SK-N-SH treated with all-trans-retinoic acid at 6 μM for 48 hours (cell line): ENCODE measurements at regions not wholly inside any gene's neighbourhood (a gene's known extent, or its start where the extent isn't known, plus 50 kb on each side); places are given as distances from the start of the nearest gene placed in this dataset.

Source experiments
- ATAC-seq: fragments of 200-7000 bp; cut with Tn5 transposase; 3 replicates; pipeline ENCODE4 v1.9.1; 2020; ENCODE audit warnings: mild to moderate bottlenecking, moderate library complexity
- ARNTL ChIP-seq: fragments of 450-650 bp; formaldehyde crosslinking; IDR thresholded peaks from 2 replicates; pipeline ENCODE4 v1.5.0; 2020; ENCODE audit warnings: low read depth, mild to moderate bottlenecking, moderate library complexity, borderline replicate concordance
- BACH2 ChIP-seq: fragments of 250-450 bp; sonication (Bioruptor Pico); IDR thresholded peaks from 2 replicates; pipeline ENCODE4 v1.9.0; 2021; ENCODE audit warnings: mild to moderate bottlenecking, borderline replicate concordance
- CREB5 ChIP-seq: fragments of 250-450 bp; sonication (Bioruptor Pico); IDR thresholded peaks from 2 replicates; pipeline ENCODE4 v1.5.1; 2020; ENCODE audit warnings: low read depth, mild to moderate bottlenecking, moderate library complexity
- CSDC2 ChIP-seq: fragments of 250-450 bp; sonication (Bioruptor Pico); IDR thresholded peaks from 2 replicates; pipeline ENCODE4 v1.5.0; 2020; ENCODE audit warnings: mild to moderate bottlenecking, moderate library complexity
- CSRNP3 ChIP-seq: fragments of 250-450 bp; sonication (Bioruptor Pico); IDR thresholded peaks from 2 replicates; pipeline ENCODE4 v1.5.1; 2021; ENCODE audit warnings: mild to moderate bottlenecking, moderate library complexity
- ESRRG ChIP-seq: fragments of 250-450 bp; sonication (Bioruptor Pico); IDR thresholded peaks from 2 replicates; pipeline ENCODE4 v1.6.1; 2021; ENCODE audit warnings: mild to moderate bottlenecking
- GLIS3 ChIP-seq: fragments of 250-450 bp; sonication (Bioruptor Pico); IDR thresholded peaks from 2 replicates; pipeline ENCODE4 v1.5.0; 2020; ENCODE audit warnings: mild to moderate bottlenecking, moderate library complexity
- ISL1 ChIP-seq: fragments of 250-450 bp; sonication (Bioruptor Pico); IDR thresholded peaks from 2 replicates; pipeline ENCODE4 v2.1.2; 2022; ENCODE audit warnings: mild to moderate bottlenecking, moderate library complexity
- OSR1 ChIP-seq: fragments of 250-450 bp; sonication (Bioruptor Pico); IDR thresholded peaks from 2 replicates; pipeline ENCODE4 v1.8.0; 2022; ENCODE audit warnings: moderate library complexity, mild to moderate bottlenecking, inconsistent platforms
- POU6F1 ChIP-seq: fragments of 250-450 bp; sonication (Bioruptor Pico); IDR thresholded peaks from 2 replicates; pipeline ENCODE4 v1.8.0; 2021; ENCODE audit warnings: low read depth, mild to moderate bottlenecking, moderate library complexity, borderline replicate concordance
- PPARA ChIP-seq: fragments of 250-450 bp; sonication (Bioruptor Pico); IDR thresholded peaks from 2 replicates; pipeline ENCODE4 v1.5.0; 2020; ENCODE audit warnings: mild to moderate bottlenecking, borderline replicate concordance
- RARB ChIP-seq: fragments of 250-450 bp; sonication (Bioruptor Pico); IDR thresholded peaks from 2 replicates; pipeline ENCODE4 v1.8.0; 2021; ENCODE audit warnings: mild to moderate bottlenecking, moderate library complexity
- SNAI2 ChIP-seq: fragments of 250-450 bp; sonication (Bioruptor Pico); IDR thresholded peaks from 2 replicates; pipeline ENCODE4 v1.5.0; 2020; ENCODE audit warnings: mild to moderate bottlenecking, moderate library complexity
- TCF4 ChIP-seq: fragments of 250-450 bp; sonication (Bioruptor Pico); IDR thresholded peaks from 2 replicates; pipeline ENCODE4 v1.8.0; 2021; ENCODE audit warnings: mild to moderate bottlenecking, moderate library complexity, borderline replicate concordance
- TOX ChIP-seq: fragments of 250-450 bp; sonication (Bioruptor Pico); IDR thresholded peaks from 2 replicates; pipeline ENCODE4 v1.8.0; 2021; ENCODE audit warnings: mild to moderate bottlenecking, moderate library complexity, borderline replicate concordance
- ZC3H10 ChIP-seq: fragments of 250-450 bp; sonication (Bioruptor Pico); IDR thresholded peaks from 2 replicates; pipeline ENCODE4 v1.5.1; 2021; ENCODE audit warnings: mild to moderate bottlenecking, moderate library complexity
- ZFP3 ChIP-seq: fragments of 250-450 bp; sonication (Bioruptor Pico); IDR thresholded peaks from 2 replicates; pipeline ENCODE4 v1.5.0; 2020; ENCODE audit warnings: mild to moderate bottlenecking, moderate library complexity
- ZFP30 ChIP-seq: fragments of 450-650 bp; formaldehyde crosslinking; IDR thresholded peaks from 2 replicates; pipeline ENCODE4 v1.5.0; 2022; ENCODE audit warnings: mild to moderate bottlenecking, moderate library complexity
- ZNF565 ChIP-seq: fragments of 450-650 bp; formaldehyde crosslinking; conservative IDR thresholded peaks from 2 replicates; pipeline ENCODE4 v1.5.0; 2020; ENCODE audit warnings: low read depth, mild to moderate bottlenecking, moderate library complexity
- ZNF70 ChIP-seq: fragments of 450-650 bp; formaldehyde crosslinking; IDR thresholded peaks from 2 replicates; pipeline ENCODE4 v1.5.0; 2020; ENCODE audit warnings: mild to moderate bottlenecking, moderate library complexity
- ZNF8 ChIP-seq: fragments of 450-650 bp; formaldehyde crosslinking; IDR thresholded peaks from 2 replicates; pipeline ENCODE4 v1.5.0; 2020; ENCODE audit warnings: mild to moderate bottlenecking, moderate library complexity
- TF ChIP-seq, protein P1 (sequence below): fragments of 250-450 bp; sonication (Bioruptor Pico); IDR thresholded peaks from 2 replicates; pipeline ENCODE4 v1.5.0; 2020; ENCODE audit warnings: mild to moderate bottlenecking, moderate library complexity
- TF ChIP-seq, protein P2 (sequence below): fragments of 250-450 bp; sonication (Bioruptor Pico); IDR thresholded peaks from 2 replicates; pipeline ENCODE4 v1.8.0; 2020; ENCODE audit warnings: mild to moderate bottlenecking, moderate library complexity, borderline replicate concordance

- no peak for TF ChIP-seq ZFP30 (CRISPR knock-in tag)
- no peak for TF ChIP-seq ESRRG (CRISPR knock-in tag)
- no peak for TF ChIP-seq PPARA (CRISPR knock-in tag)
- TF ChIP-seq RARB (CRISPR knock-in tag) = no peak
- TF ChIP-seq, protein P1, sequence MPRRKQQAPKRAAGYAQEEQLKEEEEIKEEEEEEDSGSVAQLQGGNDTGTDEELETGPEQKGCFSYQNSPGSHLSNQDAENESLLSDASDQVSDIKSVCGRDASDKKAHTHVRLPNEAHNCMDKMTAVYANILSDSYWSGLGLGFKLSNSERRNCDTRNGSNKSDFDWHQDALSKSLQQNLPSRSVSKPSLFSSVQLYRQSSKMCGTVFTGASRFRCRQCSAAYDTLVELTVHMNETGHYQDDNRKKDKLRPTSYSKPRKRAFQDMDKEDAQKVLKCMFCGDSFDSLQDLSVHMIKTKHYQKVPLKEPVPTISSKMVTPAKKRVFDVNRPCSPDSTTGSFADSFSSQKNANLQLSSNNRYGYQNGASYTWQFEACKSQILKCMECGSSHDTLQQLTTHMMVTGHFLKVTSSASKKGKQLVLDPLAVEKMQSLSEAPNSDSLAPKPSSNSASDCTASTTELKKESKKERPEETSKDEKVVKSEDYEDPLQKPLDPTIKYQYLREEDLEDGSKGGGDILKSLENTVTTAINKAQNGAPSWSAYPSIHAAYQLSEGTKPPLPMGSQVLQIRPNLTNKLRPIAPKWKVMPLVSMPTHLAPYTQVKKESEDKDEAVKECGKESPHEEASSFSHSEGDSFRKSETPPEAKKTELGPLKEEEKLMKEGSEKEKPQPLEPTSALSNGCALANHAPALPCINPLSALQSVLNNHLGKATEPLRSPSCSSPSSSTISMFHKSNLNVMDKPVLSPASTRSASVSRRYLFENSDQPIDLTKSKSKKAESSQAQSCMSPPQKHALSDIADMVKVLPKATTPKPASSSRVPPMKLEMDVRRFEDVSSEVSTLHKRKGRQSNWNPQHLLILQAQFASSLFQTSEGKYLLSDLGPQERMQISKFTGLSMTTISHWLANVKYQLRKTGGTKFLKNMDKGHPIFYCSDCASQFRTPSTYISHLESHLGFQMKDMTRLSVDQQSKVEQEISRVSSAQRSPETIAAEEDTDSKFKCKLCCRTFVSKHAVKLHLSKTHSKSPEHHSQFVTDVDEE (CRISPR knock-in tag) = no peak
- TF ChIP-seq, all 23 proteins: peak for 0
- ATAC-seq = no peak
These were observed 366.3 kb downstream of the RFPL4B start for GRCh38 chr6:112713402-112713801.

DNA sequence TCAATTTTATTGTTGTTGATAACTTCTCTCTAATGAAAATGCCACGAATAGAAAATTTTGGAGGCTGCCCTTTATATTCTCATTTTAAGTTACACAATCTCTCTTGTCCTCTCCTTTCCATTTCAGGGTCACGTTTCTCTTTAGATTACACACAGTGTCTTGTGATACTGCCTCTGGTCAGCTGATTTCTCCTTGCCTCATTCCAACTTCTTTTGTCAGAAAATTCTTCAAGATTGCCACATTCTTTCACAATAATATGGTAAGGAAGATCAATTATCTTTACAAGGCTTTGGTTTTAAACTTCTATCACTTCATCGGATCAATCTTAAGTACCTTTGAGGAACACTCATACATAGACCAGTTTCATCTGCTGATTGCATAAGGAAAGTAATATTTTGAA is 370.3 kb downstream of the RFPL4B start:
- TF ChIP-seq TOX = no peak
- no peak for TF ChIP-seq POU6F1
- no peak for TF ChIP-seq TCF4 (CRISPR knock-in tag)
- no peak for TF ChIP-seq ZC3H10 (CRISPR knock-in tag)
- TF ChIP-seq ISL1 (CRISPR knock-in tag) = no peak
- no peak for TF ChIP-seq ZNF70 (CRISPR knock-in tag)
- TF ChIP-seq SNAI2 (CRISPR knock-in tag) = no peak
- TF ChIP-seq ZFP30 (CRISPR knock-in tag) = no peak
- no peak for TF ChIP-seq ARNTL (CRISPR knock-in tag)
- TF ChIP-seq ZNF8 (CRISPR knock-in tag) = no peak
- TF ChIP-seq OSR1 (CRISPR knock-in tag) = no peak
- no peak for TF ChIP-seq ESRRG (CRISPR knock-in tag)
- TF ChIP-seq, protein P2, sequence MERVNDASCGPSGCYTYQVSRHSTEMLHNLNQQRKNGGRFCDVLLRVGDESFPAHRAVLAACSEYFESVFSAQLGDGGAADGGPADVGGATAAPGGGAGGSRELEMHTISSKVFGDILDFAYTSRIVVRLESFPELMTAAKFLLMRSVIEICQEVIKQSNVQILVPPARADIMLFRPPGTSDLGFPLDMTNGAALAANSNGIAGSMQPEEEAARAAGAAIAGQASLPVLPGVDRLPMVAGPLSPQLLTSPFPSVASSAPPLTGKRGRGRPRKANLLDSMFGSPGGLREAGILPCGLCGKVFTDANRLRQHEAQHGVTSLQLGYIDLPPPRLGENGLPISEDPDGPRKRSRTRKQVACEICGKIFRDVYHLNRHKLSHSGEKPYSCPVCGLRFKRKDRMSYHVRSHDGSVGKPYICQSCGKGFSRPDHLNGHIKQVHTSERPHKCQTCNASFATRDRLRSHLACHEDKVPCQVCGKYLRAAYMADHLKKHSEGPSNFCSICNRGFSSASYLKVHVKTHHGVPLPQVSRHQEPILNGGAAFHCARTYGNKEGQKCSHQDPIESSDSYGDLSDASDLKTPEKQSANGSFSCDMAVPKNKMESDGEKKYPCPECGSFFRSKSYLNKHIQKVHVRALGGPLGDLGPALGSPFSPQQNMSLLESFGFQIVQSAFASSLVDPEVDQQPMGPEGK = no peak
- no peak for TF ChIP-seq ZNF565
- no peak for TF ChIP-seq GLIS3 (CRISPR knock-in tag)
- no peak for TF ChIP-seq CSRNP3 (CRISPR knock-in tag)
- no peak for TF ChIP-seq BACH2
- no peak for TF ChIP-seq CREB5
- no peak for TF ChIP-seq PPARA (CRISPR knock-in tag)

DNA sequence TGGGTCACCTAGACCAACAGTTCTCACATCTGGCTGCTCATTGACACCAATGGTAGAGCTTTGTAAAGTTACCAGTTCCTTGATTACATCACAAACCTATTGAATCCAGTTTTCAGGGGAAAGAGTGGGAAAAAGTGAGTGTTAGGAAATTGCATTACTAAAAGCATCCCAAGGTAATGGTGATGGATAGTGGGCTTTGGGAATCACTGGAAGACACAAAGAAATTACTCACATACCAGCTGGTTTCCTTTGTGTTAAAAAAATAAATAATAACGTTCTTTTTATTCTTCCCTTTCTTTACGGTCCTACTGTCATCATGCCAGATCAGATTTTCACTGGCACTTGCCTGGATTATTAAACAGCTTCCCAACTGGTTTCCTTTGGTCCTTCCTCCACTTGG is 370.7 kb downstream of the RFPL4B start:
- no peak for TF ChIP-seq TOX
- no peak for TF ChIP-seq SNAI2 (CRISPR knock-in tag)
- TF ChIP-seq ZFP3 (CRISPR knock-in tag) = no peak
- no peak for TF ChIP-seq ZNF70 (CRISPR knock-in tag)
- TF ChIP-seq OSR1 (CRISPR knock-in tag) = no peak
- no peak for TF ChIP-seq ZNF565
- TF ChIP-seq CSDC2 = no peak
- no peak for TF ChIP-seq GLIS3 (CRISPR knock-in tag)
- TF ChIP-seq ZC3H10 (CRISPR knock-in tag) = no peak
- no peak for TF ChIP-seq CREB5
- no peak for TF ChIP-seq ISL1 (CRISPR knock-in tag)
- no peak for ATAC-seq

More for the DNA sequence above, 370.3 kb downstream of the RFPL4B start:
- ATAC-seq = no peak
